Retinal pigment epithelial cell (primary cell): ENCODE measurements at regions not wholly inside any gene's neighbourhood (a gene's known extent, or its start where the extent isn't known, plus 50 kb on each side); places are given as distances from the start of the nearest gene placed in this dataset.
"Not testable (repeated sequence)": the region's sequence is repeated elsewhere in the genome, so short reads cannot be mapped to it uniquely, and the experiment has no call there.

ENCODE experiments used
- DNase-seq: peaks from one replicate; pipeline ENCODE4 v3.0.0-alpha.2; 2010; ENCODE audit warnings: low read depth
- H3K4me3 ChIP-seq: 2 replicates; pipeline ENCODE4 v1.5.1; 2011; ENCODE audit warnings: mild to moderate bottlenecking, low read length, control low read depth, moderate library complexity
- TF ChIP-seq, protein P1 (sequence below): conservative IDR thresholded peaks from 2 replicates; pipeline ENCODE4 v1.5.1; 2011; ENCODE audit warnings: low read depth, low read length, control low read depth, inconsistent platforms

DNA sequence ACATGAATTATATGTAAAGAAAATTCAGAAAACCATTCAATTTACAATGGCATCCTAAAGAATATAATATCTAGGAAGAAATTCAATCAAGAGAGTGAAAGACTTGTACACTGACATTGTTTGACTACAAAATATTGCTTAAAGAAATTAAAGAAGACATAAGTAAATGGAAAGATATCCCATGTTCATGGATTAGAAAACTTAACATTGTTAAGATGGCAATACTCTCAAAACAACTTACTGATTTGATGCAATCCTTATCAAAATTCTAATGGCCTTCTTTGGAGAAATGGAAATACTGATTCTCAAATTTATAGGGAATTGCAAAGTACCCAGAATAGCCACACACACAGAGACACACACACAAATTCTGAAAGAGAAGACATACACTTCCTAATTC lies 298.3 kb upstream of the EXOC2 start:
- no peak overlapping the region for H3K4me3 ChIP-seq
- no peak for DNase-seq
- TF ChIP-seq, protein P1, sequence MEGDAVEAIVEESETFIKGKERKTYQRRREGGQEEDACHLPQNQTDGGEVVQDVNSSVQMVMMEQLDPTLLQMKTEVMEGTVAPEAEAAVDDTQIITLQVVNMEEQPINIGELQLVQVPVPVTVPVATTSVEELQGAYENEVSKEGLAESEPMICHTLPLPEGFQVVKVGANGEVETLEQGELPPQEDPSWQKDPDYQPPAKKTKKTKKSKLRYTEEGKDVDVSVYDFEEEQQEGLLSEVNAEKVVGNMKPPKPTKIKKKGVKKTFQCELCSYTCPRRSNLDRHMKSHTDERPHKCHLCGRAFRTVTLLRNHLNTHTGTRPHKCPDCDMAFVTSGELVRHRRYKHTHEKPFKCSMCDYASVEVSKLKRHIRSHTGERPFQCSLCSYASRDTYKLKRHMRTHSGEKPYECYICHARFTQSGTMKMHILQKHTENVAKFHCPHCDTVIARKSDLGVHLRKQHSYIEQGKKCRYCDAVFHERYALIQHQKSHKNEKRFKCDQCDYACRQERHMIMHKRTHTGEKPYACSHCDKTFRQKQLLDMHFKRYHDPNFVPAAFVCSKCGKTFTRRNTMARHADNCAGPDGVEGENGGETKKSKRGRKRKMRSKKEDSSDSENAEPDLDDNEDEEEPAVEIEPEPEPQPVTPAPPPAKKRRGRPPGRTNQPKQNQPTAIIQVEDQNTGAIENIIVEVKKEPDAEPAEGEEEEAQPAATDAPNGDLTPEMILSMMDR, result no peak

DNA sequence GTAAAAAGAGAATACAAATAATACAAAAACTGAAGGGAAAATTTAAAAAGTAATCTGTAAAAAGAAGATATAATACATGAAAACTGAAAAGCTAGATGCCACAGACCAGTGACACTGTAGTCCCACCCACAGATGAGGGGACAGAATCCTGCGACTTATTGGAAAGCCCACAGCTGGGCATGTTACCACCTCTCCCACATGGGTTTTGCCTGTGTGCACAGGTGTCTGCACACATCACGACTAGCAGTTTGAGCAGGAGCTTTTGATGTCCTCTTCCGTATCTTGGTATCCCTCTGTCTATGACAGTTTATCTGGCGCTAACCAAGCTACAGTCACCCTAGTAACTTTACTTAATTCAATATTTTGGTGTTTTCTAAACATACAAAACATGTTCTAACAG lies 291.1 kb upstream of the EXOC2 start:
- no peak for DNase-seq
- TF ChIP-seq, protein P1, result no peak

GRCh38 chr6:978937-979685 lies 286.2 kb upstream of the EXOC2 start:
- H3K4me3 ChIP-seq, result no peak overlapping the region
- DNase-seq, result no peak
- TF ChIP-seq, protein P1, result no peak

More for the DNA sequence above, 291.1 kb upstream of the EXOC2 start:
- H3K4me3 ChIP-seq, result no peak overlapping the region

GRCh38 chr6:977226-977625 lies 284.3 kb upstream of the EXOC2 start:
- H3K4me3 ChIP-seq, DNase-seq: not testable (repeated sequence)

GRCh38 chr6:971981-972640 lies 279.2 kb upstream of the EXOC2 start:
- TF ChIP-seq, protein P1, result no peak
- H3K4me3 ChIP-seq, result no peak overlapping the region
- no peak for DNase-seq

DNA sequence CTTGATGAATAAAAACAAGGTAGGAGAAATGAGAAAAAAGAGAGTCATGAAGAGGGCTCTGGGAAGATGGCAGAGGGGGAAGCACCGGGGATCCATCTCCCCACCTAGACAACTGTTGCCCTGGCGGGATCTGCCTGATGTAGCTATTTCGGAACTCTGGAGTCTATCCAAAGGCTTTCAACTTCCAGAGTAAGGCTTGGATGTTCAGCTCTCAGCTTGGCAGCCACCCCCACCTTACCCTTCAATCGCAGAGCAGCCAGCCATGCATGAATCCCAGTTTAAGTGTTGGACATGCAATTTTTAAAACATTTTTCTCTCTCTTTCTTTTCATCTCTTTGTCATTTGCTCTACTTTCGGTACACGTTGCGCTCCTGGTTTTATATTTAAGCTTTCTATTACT lies 275.9 kb upstream of the EXOC2 start:
- DNase-seq, result no peak
- no peak overlapping the region for H3K4me3 ChIP-seq
- TF ChIP-seq, protein P1, result no peak

- DNase-seq, result no peak
- H3K4me3 ChIP-seq, result no peak overlapping the region
- TF ChIP-seq, protein P1, result no peak
Measured at GRCh38 chr6:967701-968100, 274.8 kb upstream of the EXOC2 start.
